HepG2 (cell line): ENCODE measurements at regions not wholly inside any gene's neighbourhood (a gene's known extent, or its start where the extent isn't known, plus 50 kb on each side); places are given as distances from the start of the nearest gene placed in this dataset.

Experiments
- ATAC-seq: fragments of 200-7000 bp; cut with Tn5 transposase; 3 replicates; pipeline ENCODE4 v1.9.1; 2020; ENCODE audit warnings: mild to moderate bottlenecking, moderate library complexity
- BruUV-seq: library from RNA; stranded (reverse); fragments of 400-500 nt; replicated peaks from 2 replicates; lab custom pipeline; 2021; lab: Mats Ljungman, UMichigan
- CTCF ChIA-PET: fragments of 300-600 bp; formaldehyde crosslinking; extraction: SDS; loops from one replicate; lab custom pipeline; 2021; ENCODE audit warnings: low total read pairs, inconsistent platforms, low intra/inter-chr PET ratio; lab: Yijun Ruan, JAX
- POLR2A ChIA-PET: fragments of 350-600 bp; sonication (Branson Sonifier 250); formaldehyde crosslinking; loops from one replicate; lab custom pipeline; 2020; ENCODE audit warnings: antibody characterized with exemption, inconsistent platforms; lab: Yijun Ruan, JAX
- DNase-seq: peaks from one replicate; pipeline ENCODE4 v3.0.0-alpha.2; 2015; ENCODE audit warnings: low spot score
- FAIRE-seq: peaks from 3 replicates; lab custom pipeline; 2011; peaks lifted over from hg19 to GRCh38; lab: Jason Lieb, UNC
- H2AFZ ChIP-seq: one replicate; pipeline ENCODE4 v1.6.1; 2011; ENCODE audit warnings: low read length, inconsistent platforms
- H3K27ac ChIP-seq: fragments of 300-600 bp; 3 replicates; pipeline ENCODE4 v1.8.0; 2011; ENCODE audit warnings: mixed run types, mild to moderate bottlenecking, mixed read lengths, low read length, inconsistent platforms; ENCODE audit not compliant: insufficient read depth; ENCODE audit errors: extremely low read length
- H3K27me3 ChIP-seq, 2 experiments: fragments of 200-600 bp in 1 of 2; 2 replicates in 1 of 2; 3 replicates in 1 of 2; pipeline versions ENCODE4 v1.6.0 to v1.8.0; 2011; ENCODE audit warnings: low read length in 2 of 2, mild to moderate bottlenecking in 2 of 2, moderate library complexity in 2 of 2, inconsistent platforms in 1 of 2; ENCODE audit not compliant: insufficient read depth in 2 of 2, control insufficient read depth in 1 of 2
- H3K36me3 ChIP-seq, 2 experiments: fragments of 200-600 bp in 1 of 2; replicated peaks in 1 of 2; 2 replicates in 1 of 2; 3 replicates in 1 of 2; pipeline versions ENCODE4 v1.5.1 to v1.8.0; 2011; ENCODE audit warnings: low read length in 2 of 2, inconsistent platforms in 1 of 2; ENCODE audit not compliant: insufficient read depth in 2 of 2, control insufficient read depth in 1 of 2
- H3K4me1 ChIP-seq: 2 replicates; pipeline ENCODE4 v1.5.1; 2012; ENCODE audit warnings: low read length, inconsistent platforms; ENCODE audit not compliant: insufficient read depth
- H3K4me2 ChIP-seq: 2 replicates; pipeline ENCODE4 v1.6.0; 2011; ENCODE audit warnings: low read depth, low read length, inconsistent platforms
- H3K4me3 ChIP-seq, 3 experiments: fragments of 200-600 bp in 1 of 3; sonication (generic), shearing (Covaris generic) in 1 of 3; replicated peaks in 1 of 3; 2 replicates each; pipeline ENCODE4 v1.5.1; 2011 to 2016; ENCODE audit warnings: low read length in 3 of 3, inconsistent platforms in 2 of 3, low read depth in 2 of 3, mild to moderate bottlenecking in 2 of 3, control low read depth in 1 of 3, mixed read lengths in 1 of 3; ENCODE audit not compliant: insufficient read depth in 1 of 3
- H3K79me2 ChIP-seq: one replicate; pipeline ENCODE4 v1.6.1; 2011; ENCODE audit warnings: low read length, inconsistent platforms; ENCODE audit not compliant: insufficient read depth
- H3K9ac ChIP-seq: 2 replicates; pipeline ENCODE4 v1.6.0; 2011; ENCODE audit warnings: mild to moderate bottlenecking, low read depth, low read length, inconsistent platforms; ENCODE audit not compliant: insufficient read depth
- H3K9me3 ChIP-seq: 2 replicates; pipeline ENCODE4 v1.5.1; 2012; ENCODE audit warnings: mild to moderate bottlenecking, low read length
- H4K20me1 ChIP-seq: 2 replicates; pipeline ENCODE4 v1.6.0; 2011; ENCODE audit warnings: inconsistent platforms, mild to moderate bottlenecking, low read length, moderate library complexity; ENCODE audit not compliant: insufficient read depth
- BRD4 ChIP-seq: sonication (generic); formaldehyde crosslinking; IDR thresholded peaks from 2 replicates; pipeline ENCODE4 v1.4.0; 2020; ENCODE audit warnings: missing genetic modification reagents
- EP300 ChIP-seq, 3 experiments: sonication (generic) in 1 of 3; formaldehyde crosslinking in 1 of 3; IDR thresholded peaks; 2 replicates each; pipeline versions ENCODE4 v1.5.1 to v1.6.1; 2011 to 2020; ENCODE audit warnings: low read depth in 2 of 3, low read length in 2 of 3, borderline replicate concordance in 1 of 3, improper control_type of control experiment in 1 of 3, mild to moderate bottlenecking in 1 of 3, missing genetic modification reagents in 1 of 3, moderate library complexity in 1 of 3
- FOXP1 ChIP-seq, 2 experiments: fragments of 450-650 bp in 1 of 2; IDR thresholded peaks; 2 replicates each; pipeline ENCODE4 v1.6.1; 2017 to 2018; ENCODE audit warnings: antibody characterized with exemption in 1 of 2
- HCFC1 ChIP-seq: fragments of 150-350 bp; IDR thresholded peaks from 2 replicates; pipeline ENCODE4 v1.6.1; 2014; ENCODE audit warnings: low read depth, low read length
- MIER3 ChIP-seq: IDR thresholded peaks from 2 replicates; pipeline ENCODE4 v1.6.1; 2016; ENCODE audit warnings: missing compliant biosample characterization, borderline replicate concordance
- MYC ChIP-seq: sonication (generic); formaldehyde crosslinking; IDR thresholded peaks from 2 replicates; pipeline ENCODE4 v1.9.0; 2021; ENCODE audit warnings: missing genetic modification reagents, borderline replicate concordance
- NFE2L2 ChIP-seq: fragments of 150-350 bp; IDR thresholded peaks from 2 replicates; pipeline ENCODE4 v1.6.1; 2014; ENCODE audit warnings: low read length
- REL ChIP-seq: sonication (generic); formaldehyde crosslinking; conservative IDR thresholded peaks from 2 replicates; pipeline ENCODE4 v1.8.0; 2022; ENCODE audit warnings: mild to moderate bottlenecking, missing genetic modification reagents, moderate library complexity
- SALL2 ChIP-seq: sonication (generic); formaldehyde crosslinking; IDR thresholded peaks from 2 replicates; pipeline ENCODE4 v1.8.1; 2023; ENCODE audit warnings: mild to moderate bottlenecking, missing genetic modification reagents, inconsistent platforms
- SP4 ChIP-seq: sonication (generic); formaldehyde crosslinking; IDR thresholded peaks from 2 replicates; pipeline ENCODE4 v1.8.1; 2023; ENCODE audit warnings: mild to moderate bottlenecking, missing genetic modification reagents
- SRSF4 ChIP-seq: fragments of 200-400 bp; formaldehyde crosslinking; IDR thresholded peaks from one replicate; pipeline ENCODE4 v1.6.1; 2018; ENCODE audit warnings: mild to moderate bottlenecking, low read depth, low read length, moderate library complexity; ENCODE audit not compliant: poor library complexity, severe bottlenecking
- TOE1 ChIP-seq: sonication (generic); formaldehyde crosslinking; IDR thresholded peaks from 2 replicates; pipeline ENCODE4 v1.4.0; 2020; ENCODE audit warnings: mild to moderate bottlenecking, missing genetic modification reagents
- ZNF558 ChIP-seq: sonication (generic); formaldehyde crosslinking; IDR thresholded peaks from 2 replicates; pipeline ENCODE4 v1.9.0; 2022; ENCODE audit warnings: mild to moderate bottlenecking, missing genetic modification reagents, borderline replicate concordance
- ZNF713 ChIP-seq: sonication (generic); formaldehyde crosslinking; IDR thresholded peaks from 2 replicates; pipeline ENCODE4 v1.4.0; 2020; ENCODE audit warnings: mild to moderate bottlenecking, missing genetic modification reagents
- ZNF772 ChIP-seq: sonication (generic); formaldehyde crosslinking; IDR thresholded peaks from 2 replicates; pipeline ENCODE4 v1.5.0; 2020; ENCODE audit warnings: mild to moderate bottlenecking, missing genetic modification reagents
- WGBS: methylation state at CpG from one replicate; pipeline ENCODE4 v1.1.6; 2017; ENCODE audit warnings: low lambda C conversion rate; 5-methylcytosine and 5-hydroxymethylcytosine counted together
- in situ Hi-C: cut with HindIII; loops from 2 replicates; pipeline ENCODE4 v1.10.0; 2017; ENCODE audit warnings: low pct_unique_long_range_greater_than_20kb; ENCODE audit not compliant: extremely low pct_ligation_motif_present
- intact Hi-C: fragments of 100-400 bp; cut with micrococcal nuclease; formaldehyde crosslinking; loops from one replicate; pipeline ENCODE4 v1.10.0; 2022; ENCODE audit not compliant: unreplicated experiment
- TF ChIP-seq, protein P1 (sequence below): sonication (generic); formaldehyde crosslinking; IDR thresholded peaks from 2 replicates; pipeline ENCODE4 v1.5.1; 2020; ENCODE audit warnings: missing genetic modification reagents, mild to moderate bottlenecking, borderline replicate concordance

DNA sequence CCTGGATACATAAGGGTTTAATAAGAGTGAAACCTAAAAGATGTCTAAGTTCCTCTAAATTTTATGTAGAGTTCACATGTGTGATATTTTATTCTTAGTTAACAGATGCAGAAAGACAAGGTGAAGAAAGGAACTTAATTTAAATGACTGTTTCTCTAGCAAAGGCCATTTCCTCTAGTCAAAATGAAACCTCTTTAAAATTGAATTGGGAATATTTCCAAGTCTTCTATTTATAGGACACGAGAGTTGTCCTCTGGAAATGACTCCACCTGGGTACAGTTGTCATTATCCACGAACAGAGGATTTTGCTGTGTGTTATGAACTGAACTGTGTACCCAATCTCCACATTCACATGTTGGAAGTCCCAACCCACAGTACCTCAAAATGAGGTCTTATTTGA is 64.5 kb upstream of the KCNK1 start:
- BruUV-seq, result no TSS peak
- Histone ChIP-seq H3K79me2 (no peaks in the 10 kb centered on the region), H3K9me3 (no peaks in the 10 kb centered on the region), H3K27me3 (no peaks in the 10 kb centered on the region), H3K9ac (no peak overlapping the region), H3K4me2 (no peak overlapping the region), H4K20me1 (no peaks in the 10 kb centered on the region), H3K4me3 (no peak overlapping the region), H3K27ac (no peak overlapping the region), H3K4me1 (no peaks in the 10 kb centered on the region), H3K36me3 (no peaks in the 10 kb centered on the region), H2AFZ (no peak overlapping the region)
- 0% methylated on average over 2 of the region's 2 CpGs for WGBS
- ATAC-seq, result no peak
- no peak for TF ChIP-seq ZNF772 (CRISPR knock-in tag)
- in situ Hi-C loops (no loop called here), intact Hi-C loops (no loop called here)
- no peak for FAIRE-seq
- ChIA-PET CTCF (no interaction called here), POLR2A (no interaction called here)
- no peak for DNase-seq

DNA sequence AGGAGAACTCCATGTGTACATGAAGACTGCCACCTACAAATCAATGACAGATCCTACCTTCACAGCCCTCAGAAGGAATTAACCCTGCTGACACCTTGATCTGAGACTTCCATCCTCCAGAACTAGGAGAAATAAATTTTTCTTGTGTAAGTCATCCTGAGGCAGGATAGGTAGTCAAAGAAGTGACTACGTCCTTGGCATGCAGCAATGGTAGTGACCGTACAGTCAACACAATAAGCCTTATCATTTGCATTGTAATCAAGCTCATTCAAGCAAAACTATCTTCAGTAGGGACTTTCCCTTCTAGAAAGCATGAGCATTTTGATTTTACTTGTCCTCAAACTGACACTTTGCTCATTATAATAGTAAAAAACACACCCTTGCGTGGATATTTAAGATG is 64.0 kb upstream of the KCNK1 start:
- Histone ChIP-seq H4K20me1 (no peaks in the 10 kb centered on the region), H3K4me1 (no peaks in the 10 kb centered on the region), H3K9ac (no peak overlapping the region), H3K27ac (no peak overlapping the region), H3K79me2 (no peaks in the 10 kb centered on the region), H3K4me3 (no peak overlapping the region), H3K27me3 (no peaks in the 10 kb centered on the region), H3K4me2 (no peak overlapping the region), H3K36me3 (no peaks in the 10 kb centered on the region), H2AFZ (no peak overlapping the region), H3K9me3 (no peaks in the 10 kb centered on the region)
- in situ Hi-C loops, result no loop called here
- no TSS peak for BruUV-seq
- CTCF ChIA-PET, result no interaction called here
- POLR2A ChIA-PET, result no interaction called here
- DNase-seq (no peak), FAIRE-seq (no peak), ATAC-seq (no peak)
- 26% methylated on average over 3 of the region's 3 CpGs for WGBS
- intact Hi-C loops, result no loop called here
- TF ChIP-seq HCFC1 (no peak), FOXP1 (IDR thresholded peaks at IDR 0.05) (no peak), FOXP1 (CRISPR knock-in tag; IDR thresholded peaks at IDR 0.05) (no peak), MYC (no peak), ZNF713 (CRISPR knock-in tag) (no peak), SRSF4 (no peak), SALL2 (CRISPR knock-in tag) (no peak), NFE2L2 (no peak), TOE1 (no peak), EP300 (IDR thresholded peaks at IDR 0.05; ENCODE audit: low read depth in 2 of 2, low read length in 2 of 2) (no peak), EP300 (CRISPR knock-in tag; IDR thresholded peaks at IDR 0.05; ENCODE audit: borderline replicate concordance) (no peak), MIER3 (CRISPR knock-in tag) (no peak), SP4 (CRISPR knock-in tag) (no peak), REL (no peak), ZNF558 (CRISPR knock-in tag) (no peak), BRD4 (no peak)
- TF ChIP-seq, protein P1, sequence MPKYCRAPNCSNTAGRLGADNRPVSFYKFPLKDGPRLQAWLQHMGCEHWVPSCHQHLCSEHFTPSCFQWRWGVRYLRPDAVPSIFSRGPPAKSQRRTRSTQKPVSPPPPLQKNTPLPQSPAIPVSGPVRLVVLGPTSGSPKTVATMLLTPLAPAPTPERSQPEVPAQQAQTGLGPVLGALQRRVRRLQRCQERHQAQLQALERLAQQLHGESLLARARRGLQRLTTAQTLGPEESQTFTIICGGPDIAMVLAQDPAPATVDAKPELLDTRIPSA, result no peak
